H1 (cell line): ENCODE measurements at regions not wholly inside any gene's neighbourhood (a gene's known extent, or its start where the extent isn't known, plus 50 kb on each side); places are given as distances from the start of the nearest gene placed in this dataset.

Source experiments
- CTCF ChIA-PET: fragments of 300-600 bp; sonication (Branson Sonifier 250); formaldehyde crosslinking; loops from one replicate; lab custom pipeline; 2021; ENCODE audit not compliant: partially characterized antibody; lab: Charles Lee
- POLR2A ChIA-PET: fragments of 300-600 bp; sonication (Branson Sonifier 250); formaldehyde crosslinking; loops from one replicate; lab custom pipeline; 2021; ENCODE audit warnings: inconsistent platforms; ENCODE audit not compliant: partially characterized antibody; lab: Charles Lee
- DNase-seq, 2 experiments: peaks; one replicate each; pipeline versions ENCODE4 v3.0.0 to v3.0.0-alpha.2; 2010 to 2022; ENCODE audit warnings: low spot score in 2 of 2, low read depth in 1 of 2, mixed read lengths in 1 of 2
- FAIRE-seq: peaks from 2 replicates; lab custom pipeline; 2011; peaks lifted over from hg19 to GRCh38; lab: Jason Lieb, UNC
- H2AFZ ChIP-seq: 2 replicates; pipeline ENCODE4 v1.8.1; 2012; ENCODE audit warnings: low read length, inconsistent platforms
- H2AK5ac ChIP-seq: 2 replicates; pipeline ENCODE4 v1.6.1; 2013; ENCODE audit warnings: low read depth, low read length
- H2BK120ac ChIP-seq: replicated peaks from 2 replicates; pipeline ENCODE3; 2013; ENCODE audit warnings: low read depth, low read length, inconsistent platforms
- H2BK12ac ChIP-seq: 2 replicates; pipeline ENCODE4 v1.6.1; 2013; ENCODE audit warnings: low read depth, low read length
- H2BK15ac ChIP-seq: 2 replicates; pipeline ENCODE4 v1.6.1; 2013; ENCODE audit warnings: low read length
- H2BK20ac ChIP-seq: 2 replicates; pipeline ENCODE4 v1.6.1; 2013; ENCODE audit warnings: low read length
- H2BK5ac ChIP-seq: 2 replicates; pipeline ENCODE4 v1.6.1; 2013; ENCODE audit warnings: low read depth, low read length
- H3K14ac ChIP-seq: 2 replicates; pipeline ENCODE4 v1.6.1; 2013; ENCODE audit warnings: inconsistent platforms; ENCODE audit not compliant: insufficient read length
- H3K18ac ChIP-seq: 2 replicates; pipeline ENCODE4 v1.6.1; 2013; ENCODE audit warnings: low read length; ENCODE audit errors: extremely low read depth
- H3K23ac ChIP-seq: 2 replicates; pipeline ENCODE4 v1.6.1; 2013; ENCODE audit warnings: inconsistent platforms; ENCODE audit not compliant: insufficient read length
- H3K23me2 ChIP-seq: 2 replicates; pipeline ENCODE4 v1.6.1; 2013; ENCODE audit warnings: low read depth, low read length
- H3K27ac ChIP-seq: 2 replicates; pipeline ENCODE4 v1.6.1; 2011; ENCODE audit warnings: low read depth, low read length, inconsistent platforms
- H3K27me3 ChIP-seq, 4 experiments: replicated peaks in 1 of 4; 1 replicate in 1 of 4; 2 replicates in 3 of 4; pipeline versions ENCODE4 v1.6.1 to v1.8.1; 2011 to 2013; ENCODE audit warnings: low read length in 3 of 4, mild to moderate bottlenecking in 3 of 4, inconsistent platforms in 2 of 4, mixed read lengths in 2 of 4, moderate library complexity in 1 of 4; ENCODE audit not compliant: control insufficient read depth in 3 of 4, insufficient read depth in 3 of 4; ENCODE audit errors: extremely low read depth in 1 of 4
- H3K36me3 ChIP-seq, 4 experiments: 2 replicates each; pipeline versions ENCODE4 v1.6.1 to v1.8.1; 2011 to 2013; ENCODE audit warnings: mild to moderate bottlenecking in 4 of 4, low read length in 3 of 4, moderate library complexity in 2 of 4, control low read depth in 1 of 4, inconsistent platforms in 1 of 4; ENCODE audit not compliant: insufficient read depth in 4 of 4, control insufficient read depth in 2 of 4
- H3K4ac ChIP-seq: replicated peaks from 2 replicates; pipeline ENCODE3; 2013; ENCODE audit warnings: low read length, low read depth, mixed read lengths, inconsistent platforms; ENCODE audit not compliant: insufficient read length
- H3K4me1 ChIP-seq, 4 experiments: replicated peaks in 1 of 4; 1 replicate in 1 of 4; 2 replicates in 3 of 4; pipeline versions ENCODE4 v1.6.1 to v1.8.1; 2011 to 2013; ENCODE audit warnings: low read length in 3 of 4, inconsistent platforms in 2 of 4, mixed read lengths in 1 of 4; ENCODE audit not compliant: insufficient read depth in 4 of 4, control insufficient read depth in 3 of 4
- H3K4me2 ChIP-seq, 2 experiments: 2 replicates each; pipeline versions ENCODE4 v1.6.1 to v1.8.1; 2011 to 2013; ENCODE audit warnings: low read depth in 2 of 2, low read length in 2 of 2, control low read depth in 1 of 2, inconsistent platforms in 1 of 2, mild to moderate bottlenecking in 1 of 2; ENCODE audit not compliant: insufficient read depth in 1 of 2
- H3K4me3 ChIP-seq, 4 experiments: fragments of 200-600, 300-600 bp in 1 of 4; sonication (generic), shearing (Covaris generic), sonication (Bioruptor Twin) in 1 of 4; 2 replicates each; pipeline versions ENCODE4 v1.5.1 to v1.8.1; 2011 to 2016; ENCODE audit warnings: low read length in 4 of 4, low read depth in 3 of 4, control low read depth in 2 of 4, inconsistent platforms in 2 of 4, mild to moderate bottlenecking in 2 of 4, mixed read lengths in 1 of 4, moderate library complexity in 1 of 4; ENCODE audit not compliant: insufficient read depth in 2 of 4; ENCODE audit errors: extremely low read depth in 1 of 4
- H3K56ac ChIP-seq: replicated peaks from 2 replicates; pipeline ENCODE3; 2013; ENCODE audit warnings: low read depth, mild to moderate bottlenecking, mixed read lengths, low read length, inconsistent platforms; ENCODE audit not compliant: insufficient read length
- H3K79me1 ChIP-seq: 2 replicates; pipeline ENCODE4 v1.6.1; 2013; ENCODE audit warnings: low read depth, low read length, control low read depth
- H3K79me2 ChIP-seq, 2 experiments: 2 replicates each; pipeline versions ENCODE4 v1.6.1 to v1.8.1; 2012 to 2013; ENCODE audit warnings: low read length in 2 of 2, mild to moderate bottlenecking in 2 of 2, inconsistent platforms in 1 of 2; ENCODE audit not compliant: insufficient read depth in 2 of 2, control insufficient read depth in 1 of 2
- H3K9ac ChIP-seq, 4 experiments: replicated peaks in 1 of 4; 1 replicate in 1 of 4; 2 replicates in 3 of 4; pipeline versions ENCODE4 v1.6.1 to v1.8.1; 2011 to 2013; ENCODE audit warnings: low read depth in 3 of 4, low read length in 3 of 4, control low read depth in 2 of 4, mild to moderate bottlenecking in 2 of 4, moderate library complexity in 2 of 4, inconsistent platforms in 1 of 4; ENCODE audit errors: extremely low read depth in 1 of 4
- H3K9me3 ChIP-seq, 2 experiments: 2 replicates each; pipeline versions ENCODE4 v1.6.1 to v1.8.1; 2012 to 2013; ENCODE audit warnings: mild to moderate bottlenecking in 2 of 2, moderate library complexity in 2 of 2, control low read depth in 1 of 2, inconsistent platforms in 1 of 2, low read depth in 1 of 2, low read length in 1 of 2, mixed read lengths in 1 of 2; ENCODE audit not compliant: insufficient read depth in 2 of 2
- H4K20me1 ChIP-seq, 2 experiments: replicated peaks in 1 of 2; 2 replicates each; pipeline versions ENCODE3 to v1.8.1; 2011 to 2013; ENCODE audit warnings: inconsistent platforms in 2 of 2, low read length in 2 of 2, mild to moderate bottlenecking in 1 of 2; ENCODE audit not compliant: insufficient read depth in 2 of 2, control insufficient read depth in 1 of 2
- H4K5ac ChIP-seq: 2 replicates; pipeline ENCODE4 v1.6.1; 2013; ENCODE audit warnings: low read length, low read depth, mixed read lengths, inconsistent platforms; ENCODE audit not compliant: insufficient read length
- H4K8ac ChIP-seq: 2 replicates; pipeline ENCODE4 v1.8.0; 2013; ENCODE audit warnings: mild to moderate bottlenecking, moderate library complexity, low read length, inconsistent platforms; ENCODE audit not compliant: insufficient read depth; ENCODE audit errors: extremely low read depth
- H4K91ac ChIP-seq: replicated peaks from 2 replicates; pipeline ENCODE3; 2013; ENCODE audit warnings: low read length, mixed read lengths, inconsistent platforms; ENCODE audit not compliant: insufficient read length
- BACH1 ChIP-seq: IDR thresholded peaks from 2 replicates; pipeline ENCODE4 v1.6.1; 2012; ENCODE audit warnings: low read length, improper control_type of control experiment
- CEBPB ChIP-seq: IDR thresholded peaks from 2 replicates; pipeline ENCODE4 v1.6.1; 2012; ENCODE audit warnings: low read depth, low read length
- CTBP2 ChIP-seq: IDR thresholded peaks from 2 replicates; pipeline ENCODE4 v1.7.0; 2011; ENCODE audit warnings: borderline replicate concordance, mild to moderate bottlenecking, moderate library complexity, mixed read lengths, low read length; ENCODE audit not compliant: insufficient read depth, insufficient read length
- FOSL1 ChIP-seq: IDR thresholded peaks from 2 replicates; pipeline ENCODE4 v1.6.1; 2011; ENCODE audit warnings: mild to moderate bottlenecking, low read depth, low read length, moderate library complexity; ENCODE audit not compliant: insufficient read depth
- GTF2F1 ChIP-seq: IDR thresholded peaks from 2 replicates; pipeline ENCODE4 v1.6.1; 2012; ENCODE audit warnings: low read depth, low read length, improper control_type of control experiment, borderline replicate concordance
- JUND ChIP-seq: IDR thresholded peaks from 2 replicates; pipeline ENCODE4 v1.6.1; 2011; ENCODE audit warnings: mild to moderate bottlenecking, improper control_type of control experiment, low read length
- KDM5A ChIP-seq: fragments of 200-600 bp; IDR thresholded peaks from 2 replicates; pipeline ENCODE4 v1.7.1; 2012; ENCODE audit warnings: mild to moderate bottlenecking, low read length, inconsistent platforms, mixed read lengths
- POLR2A ChIP-seq, 2 experiments: IDR thresholded peaks; 1 replicate in 1 of 2; 2 replicates in 1 of 2; pipeline ENCODE4 v1.6.1; 2011; ENCODE audit warnings: low read depth in 2 of 2, low read length in 2 of 2, mild to moderate bottlenecking in 2 of 2; ENCODE audit errors: control extremely low read depth in 1 of 2
- RNF2 ChIP-seq: fragments of 200-900, 300-1000 bp; sonication (generic); IDR thresholded peaks from 2 replicates; pipeline ENCODE4 v1.7.1; 2016; ENCODE audit warnings: borderline replicate concordance, low read depth, mild to moderate bottlenecking, antibody characterized with exemption, low read length; ENCODE audit not compliant: poor library complexity, severe bottlenecking; ENCODE audit errors: missing control alignments
- RXRA ChIP-seq: IDR thresholded peaks from 2 replicates; pipeline ENCODE4 v1.6.1; 2011; ENCODE audit warnings: low read depth, mild to moderate bottlenecking, low read length, moderate library complexity; ENCODE audit not compliant: insufficient read depth
- SIRT6 ChIP-seq: IDR thresholded peaks from one replicate; pipeline ENCODE4 v1.7.1; 2012; ENCODE audit warnings: low read length, inconsistent platforms
- SUZ12 ChIP-seq: fragments of 200-600 bp; sonication (generic); IDR thresholded peaks from 2 replicates; pipeline ENCODE4 v1.6.1; 2012; ENCODE audit warnings: mild to moderate bottlenecking, inconsistent platforms, low read length, moderate library complexity, mixed read lengths
- TAF7 ChIP-seq: optimal IDR thresholded peaks from 2 replicates; pipeline ENCODE3; 2011; ENCODE audit warnings: low read depth, mild to moderate bottlenecking, inconsistent platforms, low read length, moderate library complexity, borderline replicate concordance
- TBP ChIP-seq: IDR thresholded peaks from 2 replicates; pipeline ENCODE4 v1.6.1; 2011; ENCODE audit warnings: low read depth, low read length, improper control_type of control experiment
- WGBS, 2 experiments: shearing (Covaris generic) in 1 of 2; methylation state at CpG; one replicate each; pipeline versions ENCODE4 v1.1.6 to v1.1.7; 2013 to 2015; ENCODE audit warnings: low lambda C conversion rate in 2 of 2, mixed read lengths in 2 of 2, inconsistent platforms in 1 of 2, low coverage in 1 of 2, missing lambda C conversion rate in 1 of 2; ENCODE audit not compliant: insufficient replicate concordance in 2 of 2, insufficient coverage in 1 of 2, insufficient read length in 1 of 2; ENCODE audit errors: extremely low coverage in 1 of 2, missing lambda C conversion rate in 1 of 2; 5-methylcytosine and 5-hydroxymethylcytosine counted together

DNA sequence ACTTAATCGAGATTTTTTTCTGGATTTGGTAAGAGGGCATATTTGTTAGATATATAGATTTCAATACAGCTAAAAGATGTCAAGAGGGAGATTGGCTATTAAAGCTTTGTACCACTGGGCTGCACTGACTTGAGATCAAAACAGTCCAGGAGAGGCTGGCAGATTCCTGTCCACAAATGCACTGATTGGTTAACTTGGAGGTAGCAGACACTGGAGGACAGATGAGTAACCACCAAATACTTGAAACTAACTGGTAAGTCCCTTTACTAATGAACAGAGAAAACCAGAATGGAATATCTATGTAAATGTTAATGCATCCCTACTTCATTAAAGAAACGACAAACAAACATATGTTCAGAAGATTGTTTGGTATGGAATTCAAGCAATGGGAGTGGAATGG is 416.6 kb downstream of the LRIG3 start:
- no peak overlapping the region for H3K9ac ChIP-seq
- FAIRE-seq = no peak
- ChIA-PET CTCF (no interaction called here), POLR2A (no interaction called here)
- no peak overlapping the region for H3K23ac ChIP-seq
- H4K20me1 ChIP-seq = no peaks in the 10 kb centered on the region
- H2BK12ac ChIP-seq = no peak overlapping the region
- H3K4me3 ChIP-seq = no peak overlapping the region
- DNase-seq = no peak
- H2BK15ac ChIP-seq = no peak overlapping the region
- no peak overlapping the region for H3K27ac ChIP-seq
- no peak overlapping the region for H2BK20ac ChIP-seq
- no peaks in the 10 kb centered on the region for H3K27me3 ChIP-seq
- H3K79me1 ChIP-seq = no peaks in the 10 kb centered on the region
- H3K4me1 ChIP-seq = no peaks in the 10 kb centered on the region; a peak in 1 of 7 replicates
- H4K91ac ChIP-seq = no peak overlapping the region
- no peaks in the 10 kb centered on the region for H3K36me3 ChIP-seq
- no peak overlapping the region for H3K14ac ChIP-seq
- no peak overlapping the region for H2AK5ac ChIP-seq
- WGBS, 2 experiments = 80% methylated on average over 2 of the region's 2 CpGs; no CpG with 5 or more reads in 1 of the 2 experiments
- no peak overlapping the region for H2BK5ac ChIP-seq
- no peak overlapping the region for H2BK120ac ChIP-seq
- H2AFZ ChIP-seq = no peak overlapping the region
- H3K79me2 ChIP-seq = no peaks in the 10 kb centered on the region
- no peak overlapping the region for H3K18ac ChIP-seq
- TF ChIP-seq SIRT6 = no peak
- TF ChIP-seq RNF2 = no peak
- no peak for TF ChIP-seq CEBPB
- TF ChIP-seq JUND = no peak
- TF ChIP-seq TAF7 = no peak
- no peak for TF ChIP-seq BACH1
- TF ChIP-seq GTF2F1 = no peak
- no peak for TF ChIP-seq CTBP2
- no peak for TF ChIP-seq RXRA
- no peak for TF ChIP-seq KDM5A
- TF ChIP-seq TBP = no peak
- no peak for TF ChIP-seq POLR2A (IDR thresholded peaks at IDR 0.05; ENCODE audit: control extremely low read depth in 1 of 2, low read depth in 2 of 2, low read length in 2 of 2)
- TF ChIP-seq SUZ12 = no peak
- TF ChIP-seq FOSL1 = no peak
- H3K9me3 ChIP-seq = no peaks in the 10 kb centered on the region
- H4K8ac ChIP-seq = no peak overlapping the region
- no peak overlapping the region for H4K5ac ChIP-seq
- H3K23me2 ChIP-seq = no peaks in the 10 kb centered on the region; the same call in 1 of the 2 replicates
- H3K4me2 ChIP-seq = no peak overlapping the region
- H3K4ac ChIP-seq = no peak overlapping the region
- H3K56ac ChIP-seq = no peak overlapping the region
